Naive thymus-derived CD4-positive, alpha-beta T cell (primary cell): ENCODE measurements at regions not wholly inside any gene's neighbourhood (a gene's known extent, or its start where the extent isn't known, plus 50 kb on each side); places are given as distances from the start of the nearest gene placed in this dataset.

Source experiments
- ATAC-seq: fragments of 150-1000 bp; cut with Tn5 transposase; 2 replicates; pipeline ENCODE4 v1.10.0; 2021; ENCODE audit warnings: mild to moderate bottlenecking, moderate library complexity
- CTCF ChIA-PET: fragments of 350-600 bp; sonication (Branson Sonifier 250); formaldehyde crosslinking; loops from one replicate; lab custom pipeline; 2021; ENCODE audit warnings: antibody characterized with exemption; lab: Charles Lee
- POLR2A ChIA-PET: fragments of 350-600 bp; sonication (Branson Sonifier 250); formaldehyde crosslinking; loops from one replicate; lab custom pipeline; 2021; ENCODE audit warnings: antibody characterized with exemption, inconsistent platforms; lab: Charles Lee
- DNase-seq, 9 donors: peaks; one replicate each; pipeline versions ENCODE4 v3.0.0 to v3.0.0-alpha.2; 2020 to 2022; ENCODE audit warnings: mixed read lengths in 1 of 9
- H3K27ac ChIP-seq: one replicate; pipeline ENCODE4 v1.7.0; 2013; ENCODE audit warnings: mild to moderate bottlenecking, low read depth, low read length, moderate library complexity
- H3K27me3 ChIP-seq, 2 donors: one replicate each; pipeline ENCODE4 v1.7.0; 2013; ENCODE audit warnings: low read length in 2 of 2, mild to moderate bottlenecking in 2 of 2, moderate library complexity in 2 of 2; ENCODE audit not compliant: control insufficient read depth in 2 of 2, insufficient read depth in 2 of 2
- H3K36me3 ChIP-seq, 3 experiments: 1 replicate in 2 of 3; 2 replicates in 1 of 3; pipeline ENCODE4 v1.7.0; 2013; ENCODE audit warnings: low read length in 3 of 3, mild to moderate bottlenecking in 3 of 3, moderate library complexity in 1 of 3; ENCODE audit not compliant: insufficient read depth in 3 of 3, control insufficient read depth in 2 of 3
- H3K4me1 ChIP-seq, 2 donors: one replicate each; pipeline ENCODE4 v1.7.0; 2013; ENCODE audit warnings: low read length in 2 of 2, mild to moderate bottlenecking in 2 of 2, moderate library complexity in 1 of 2; ENCODE audit not compliant: control insufficient read depth in 2 of 2, insufficient read depth in 2 of 2
- H3K4me3 ChIP-seq: 2 replicates; pipeline ENCODE4 v1.7.0; 2013; ENCODE audit warnings: mild to moderate bottlenecking, low read length
- H3K9me3 ChIP-seq, 3 experiments: 1 replicate in 2 of 3; 2 replicates in 1 of 3; pipeline ENCODE4 v1.7.0; 2013; ENCODE audit warnings: low read length in 3 of 3; ENCODE audit not compliant: control insufficient read depth in 2 of 3
- H3K27ac Mint-ChIP-seq, 9 donors: one replicate each; pipeline ENCODE4 v1.8.0; 2020 to 2022; ENCODE audit warnings: mixed read lengths in 9 of 9, mild to moderate bottlenecking in 8 of 9, moderate library complexity in 5 of 9, inconsistent platforms in 2 of 9
- H3K27me3 Mint-ChIP-seq, 5 donors: one replicate each; pipeline ENCODE4 v1.8.0; 2021 to 2022; ENCODE audit warnings: mixed read lengths in 5 of 5, mild to moderate bottlenecking in 1 of 5
- H3K36me3 Mint-ChIP-seq, 5 donors: one replicate each; pipeline ENCODE4 v1.8.0; 2020 to 2022; ENCODE audit warnings: mixed read lengths in 5 of 5, mild to moderate bottlenecking in 3 of 5, inconsistent platforms in 1 of 5
- H3K4me1 Mint-ChIP-seq, 7 donors: one replicate each; pipeline ENCODE4 v1.8.0; 2020 to 2022; ENCODE audit warnings: mixed read lengths in 7 of 7, mild to moderate bottlenecking in 3 of 7, inconsistent platforms in 1 of 7
- H3K4me3 Mint-ChIP-seq, 10 donors: one replicate each; pipeline ENCODE4 v1.8.0; 2020 to 2022; ENCODE audit warnings: mild to moderate bottlenecking in 10 of 10, mixed read lengths in 10 of 10, moderate library complexity in 6 of 10, inconsistent platforms in 2 of 10
- H3K9me3 Mint-ChIP-seq, 11 donors: one replicate each; pipeline ENCODE4 v1.8.0; 2020 to 2022; ENCODE audit warnings: mixed read lengths in 11 of 11, mild to moderate bottlenecking in 4 of 11, inconsistent platforms in 1 of 11, moderate library complexity in 1 of 11
- intact Hi-C, 2 donors: fragments of 100-400 bp; cut with micrococcal nuclease; formaldehyde crosslinking; loops; one replicate each; pipeline ENCODE4 v1.15.1; 2023

DNA sequence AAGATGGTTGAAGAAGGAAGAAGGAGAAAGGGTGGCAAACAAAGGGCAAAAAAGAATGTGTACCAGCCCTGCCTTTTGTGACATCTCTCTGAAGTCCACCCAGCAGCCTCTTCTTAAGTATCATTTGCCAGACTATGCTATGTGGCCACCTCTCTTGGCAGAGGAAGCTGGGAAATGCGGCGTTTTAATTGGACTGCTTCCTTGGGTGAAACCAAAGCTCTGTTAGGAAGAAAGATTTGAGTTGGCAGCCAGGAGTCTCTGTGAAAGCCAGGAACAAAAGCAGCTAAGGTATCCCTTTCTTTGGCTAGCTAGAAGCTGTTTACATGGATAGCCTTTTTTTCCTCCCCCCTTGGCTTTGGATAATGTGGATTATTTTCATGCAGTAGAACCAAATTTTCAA, 67.5 kb upstream of the GTSF1L start:
- ChIA-PET CTCF (interaction anchor here (1.2 kb wide), 1 partner anchor 619 kb away, joined by 3 read pairs; no protein-coding TSS in a partner anchor), POLR2A (no interaction called here)
- Mint-ChIP-seq H3K27me3 (peaks cover 0 to 21% (median 5%) of the 10 kb centered on the region in 5 donors), H3K4me1 (peaks cover under 1 to 16% (median 12%) of the 10 kb centered on the region in 7 donors), H3K36me3 (peaks cover 0 to 13% (median 12%) of the 10 kb centered on the region in 5 donors), H3K27ac (no peak overlapping the region), H3K4me3 (no peak overlapping the region), H3K9me3 (peaks cover 0 to 18% (median 8%) of the 10 kb centered on the region in 11 donors)
- Histone ChIP-seq H3K4me1 (no peaks in the 10 kb centered on the region), H3K4me3 (no peak overlapping the region), H3K36me3 (no peaks in the 10 kb centered on the region), H3K27ac (no peak overlapping the region), H3K27me3 (no peaks in the 10 kb centered on the region), H3K9me3 (no peaks in the 10 kb centered on the region)
- intact Hi-C loops, result no loop called here
- DNase-seq, result no peak
- no peak for ATAC-seq

DNA sequence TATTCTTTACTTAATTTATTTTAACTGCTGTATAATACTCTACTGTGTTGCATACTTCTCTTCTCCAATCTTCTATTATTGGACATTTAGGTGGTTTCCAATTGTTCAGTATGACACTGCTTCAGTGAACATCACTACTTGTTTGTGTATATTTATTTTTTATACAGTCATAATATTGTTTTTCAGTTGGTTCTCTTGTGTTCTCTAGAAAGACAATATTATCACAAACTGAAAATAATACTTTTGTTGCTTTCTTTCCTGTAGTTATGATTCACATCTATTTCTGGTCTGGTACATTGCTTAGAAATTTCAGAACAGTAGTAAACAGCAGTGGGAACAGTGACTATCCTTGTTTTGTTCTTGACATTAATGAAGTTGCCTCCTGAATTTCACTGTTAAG, 62.8 kb upstream of the GTSF1L start:
- Mint-ChIP-seq H3K27me3 (peaks cover 0 to 13% (median 5%) of the 10 kb centered on the region in 5 donors), H3K4me1 (peaks cover 0 to 10% (median 0%) of the 10 kb centered on the region in 7 donors), H3K36me3 (peaks cover 0 to 12% (median 12%) of the 10 kb centered on the region in 5 donors), H3K9me3 (peaks cover 0 to 15% (median 6%) of the 10 kb centered on the region in 11 donors), H3K4me3 (no peak overlapping the region), H3K27ac (no peak overlapping the region)
- ChIA-PET CTCF (no interaction called here), POLR2A (no interaction called here)
- H3K27ac ChIP-seq, result no peak overlapping the region
- H3K9me3 ChIP-seq, result no peaks in the 10 kb centered on the region
- no peaks in the 10 kb centered on the region for H3K27me3 ChIP-seq
- H3K4me1 ChIP-seq, result no peaks in the 10 kb centered on the region
- DNase-seq (no peak), ATAC-seq (no peak)
- no peaks in the 10 kb centered on the region for H3K36me3 ChIP-seq
- H3K4me3 ChIP-seq, result no peak overlapping the region
- intact Hi-C loops, result no loop called here

DNA sequence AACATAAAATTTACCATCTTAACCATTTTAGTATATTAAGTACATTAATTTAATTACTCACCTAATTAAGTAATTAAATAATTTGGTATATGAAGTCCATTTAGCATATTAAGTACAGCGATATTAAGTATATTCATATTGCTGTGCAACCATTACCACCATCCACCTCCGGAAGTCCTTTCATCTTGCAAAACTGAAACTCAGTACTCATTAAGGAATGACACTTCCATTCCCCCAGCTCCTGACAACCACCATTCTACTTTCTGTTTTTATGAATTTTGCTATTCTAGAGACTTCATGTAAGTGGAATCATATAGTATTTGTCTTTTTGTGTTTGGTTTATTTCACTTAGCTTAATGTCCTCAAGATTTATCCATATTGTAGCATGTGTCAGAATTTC, 61.1 kb upstream of the GTSF1L start:
- H3K27me3 ChIP-seq, result no peaks in the 10 kb centered on the region
- no peak overlapping the region for H3K4me3 ChIP-seq
- H3K36me3 Mint-ChIP-seq, result peaks cover 0 to 13% (median 10%) of the 10 kb centered on the region in 5 donors
- H3K27me3 Mint-ChIP-seq, result peaks cover 0 to 11% (median 5%) of the 10 kb centered on the region in 5 donors
- no peaks in the 10 kb centered on the region for H3K4me1 ChIP-seq
- H3K36me3 ChIP-seq, result no peaks in the 10 kb centered on the region
- ChIA-PET POLR2A (no interaction called here), CTCF (no interaction called here)
- no peak overlapping the region for H3K4me3 Mint-ChIP-seq
- DNase-seq (no peak), ATAC-seq (no peak)
- intact Hi-C loops, result no loop called here
- H3K9me3 Mint-ChIP-seq, result peaks cover 0 to 15% (median 6%) of the 10 kb centered on the region in 11 donors
- H3K4me1 Mint-ChIP-seq, result peaks cover 0 to 10% (median 1%) of the 10 kb centered on the region in 7 donors
- H3K9me3 ChIP-seq, result no peaks in the 10 kb centered on the region
- no peak overlapping the region for H3K27ac ChIP-seq
- H3K27ac Mint-ChIP-seq, result no peak overlapping the region

GRCh38 chr20:43786885-43787284, 60.1 kb upstream of the GTSF1L start:
- ChIA-PET POLR2A (no interaction called here), CTCF (no interaction called here)
- Histone ChIP-seq H3K27ac (no peak overlapping the region), H3K4me1 (peaks cover 0 to 4% of the 10 kb centered on the region in 2 donors), H3K27me3 (no peaks in the 10 kb centered on the region), H3K4me3 (no peak overlapping the region), H3K9me3 (no peaks in the 10 kb centered on the region), H3K36me3 (no peaks in the 10 kb centered on the region)
- H3K36me3 Mint-ChIP-seq, result peaks cover 0 to 11% (median under 1%) of the 10 kb centered on the region in 5 donors
- no peak overlapping the region for H3K4me3 Mint-ChIP-seq
- DNase-seq (no peak), ATAC-seq (no peak)
- H3K27ac Mint-ChIP-seq, result peak overlapping the region in 2 of 9 donors; percentile 6 to 66
- H3K4me1 Mint-ChIP-seq, result peaks cover 0 to 14% (median 8%) of the 10 kb centered on the region in 7 donors
- intact Hi-C loops, result no loop called here
- H3K9me3 Mint-ChIP-seq, result peaks cover 0 to 8% (median 2%) of the 10 kb centered on the region in 11 donors
- H3K27me3 Mint-ChIP-seq, result peaks cover 0 to 3% (median 2%) of the 10 kb centered on the region in 5 donors

DNA sequence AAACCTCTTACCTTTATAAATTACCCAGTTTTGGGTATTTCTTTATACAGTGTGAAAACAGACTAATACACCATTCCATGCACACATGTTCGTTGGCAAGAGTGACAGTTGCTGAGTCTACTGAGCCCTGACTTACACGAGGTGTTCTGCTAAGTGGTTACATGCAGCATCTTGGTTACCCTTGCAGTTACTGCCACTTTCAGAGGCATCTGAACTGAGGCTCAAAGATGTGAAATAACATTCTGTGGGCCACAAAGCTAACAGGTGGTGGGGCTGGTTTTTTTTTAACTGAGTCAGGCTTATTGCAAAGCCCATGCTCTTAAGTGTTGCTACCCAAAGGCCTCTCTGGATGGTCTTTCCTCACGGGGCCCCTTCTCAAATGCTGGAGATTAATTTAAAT, 54.4 kb upstream of the GTSF1L start:
- Mint-ChIP-seq H3K36me3 (peaks cover 0 to 20% (median 3%) of the 10 kb centered on the region in 5 donors), H3K27ac (no peak overlapping the region), H3K27me3 (peaks cover 0 to 8% (median 2%) of the 10 kb centered on the region in 5 donors), H3K4me3 (no peak overlapping the region), H3K4me1 (peaks cover 0 to 11% (median 9%) of the 10 kb centered on the region in 7 donors), H3K9me3 (peaks cover 0 to 34% (median 14%) of the 10 kb centered on the region in 11 donors)
- ATAC-seq (no peak), DNase-seq (no peak)
- Histone ChIP-seq H3K4me3 (no peak overlapping the region), H3K4me1 (peaks cover 0 to 4% of the 10 kb centered on the region in 2 donors), H3K27me3 (no peaks in the 10 kb centered on the region), H3K27ac (no peak overlapping the region), H3K36me3 (peaks cover 0 to 3% (median 0%) of the 10 kb centered on the region in 3 experiments), H3K9me3 (peaks cover 0 to 11% (median 0%) of the 10 kb centered on the region in 3 experiments)
- POLR2A ChIA-PET, result no interaction called here
- intact Hi-C loops, result no loop called here
- CTCF ChIA-PET, result no interaction called here

GRCh38 chr20:43778375-43778774, 51.6 kb upstream of the GTSF1L start:
- Histone ChIP-seq H3K27ac (no peak overlapping the region), H3K4me3 (no peak overlapping the region), H3K36me3 (peaks cover 0 to 3% (median 0%) of the 10 kb centered on the region in 3 experiments), H3K4me1 (peaks cover 0 to 4% of the 10 kb centered on the region in 2 donors), H3K27me3 (no peaks in the 10 kb centered on the region), H3K9me3 (peaks cover 0 to 11% (median 0%) of the 10 kb centered on the region in 3 experiments)
- Mint-ChIP-seq H3K27ac (no peak overlapping the region), H3K9me3 (peaks cover 0 to 36% (median 15%) of the 10 kb centered on the region in 11 donors), H3K4me3 (no peak overlapping the region), H3K4me1 (peaks cover 0 to 11% (median 9%) of the 10 kb centered on the region in 7 donors), H3K36me3 (peaks cover 0 to 28% (median 3%) of the 10 kb centered on the region in 5 donors), H3K27me3 (peaks cover 5 to 17% (median 9%) of the 10 kb centered on the region in 5 donors)
- CTCF ChIA-PET, result no interaction called here
- ATAC-seq (no peak), DNase-seq (no peak)
- intact Hi-C loops, result no loop called here
- POLR2A ChIA-PET, result no interaction called here

DNA sequence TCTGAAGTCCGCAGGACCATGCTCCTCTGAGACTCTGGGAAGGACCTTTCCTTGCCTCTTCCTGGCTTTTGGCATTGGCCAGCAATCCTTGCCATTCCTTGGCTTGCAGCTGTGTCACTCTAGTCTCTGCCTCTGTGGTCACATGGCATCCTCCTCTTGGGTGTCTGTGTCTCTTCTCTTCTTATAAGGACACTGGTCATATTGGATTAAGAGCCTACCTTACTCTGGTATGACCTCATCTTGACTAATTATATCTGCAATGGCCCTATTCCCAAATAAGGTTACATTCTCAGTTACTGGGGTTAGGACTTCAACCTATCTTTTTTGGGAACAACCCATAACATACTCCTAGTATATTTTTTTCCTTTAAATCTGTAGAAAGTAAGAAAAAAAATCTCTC, 49.9 kb upstream of the GTSF1L start:
- Mint-ChIP-seq H3K27ac (no peak overlapping the region), H3K4me1 (peaks cover 0 to 2% (median 0%) of the 10 kb centered on the region in 7 donors)
- ATAC-seq, result no peak

More for the DNA sequence above, 49.9 kb upstream of the GTSF1L start:
- DNase-seq, result no peak
- H3K27me3 Mint-ChIP-seq, result peaks cover 5 to 17% (median 15%) of the 10 kb centered on the region in 5 donors
- CTCF ChIA-PET, result no interaction called here
- H3K36me3 Mint-ChIP-seq, result peaks cover 0 to 26% (median 3%) of the 10 kb centered on the region in 5 donors
- no peak overlapping the region for H3K4me3 Mint-ChIP-seq
- POLR2A ChIA-PET, result no interaction called here
- Histone ChIP-seq H3K27ac (no peak overlapping the region), H3K4me3 (no peak overlapping the region), H3K4me1 (no peaks in the 10 kb centered on the region), H3K36me3 (peaks cover 0 to 3% (median 0%) of the 10 kb centered on the region in 3 experiments), H3K27me3 (no peaks in the 10 kb centered on the region), H3K9me3 (peaks cover 0 to 11% (median 0%) of the 10 kb centered on the region in 3 experiments)
- intact Hi-C loops, result no loop called here
- peaks cover 0 to 34% (median 15%) of the 10 kb centered on the region in 11 donors for H3K9me3 Mint-ChIP-seq
